Body of pancreas (tissue), 4 donors: ENCODE measurements at regions not wholly inside any gene's neighbourhood (a gene's known extent, or its start where the extent isn't known, plus 50 kb on each side); places are given as distances from the start of the nearest gene placed in this dataset.

Experiments used
- ATAC-seq: fragments of 150-250 bp; one replicate; pipeline ENCODE4 v1.9.1; 2016
- DNase-seq, 4 donors: peaks; one replicate each; pipeline ENCODE4 v3.0.0-alpha.2; 2019
- H3K27ac ChIP-seq, 4 donors: fragments of 200-600 bp; sonication (generic); 1 replicate in 3 of 4; 2 replicates in 1 of 4; pipeline versions ENCODE4 v1.5.1 to v1.6.1; 2016 to 2019; ENCODE audit warnings: mild to moderate bottlenecking in 1 of 4, mixed read lengths in 1 of 4, moderate library complexity in 1 of 4
- H3K27me3 ChIP-seq, 2 donors: fragments of 200-600 bp; sonication (generic); one replicate each; pipeline ENCODE4 v1.6.0; 2016; ENCODE audit warnings: mild to moderate bottlenecking in 1 of 2
- H3K36me3 ChIP-seq, 2 donors: fragments of 200-600 bp; sonication (generic); replicated peaks in 1 of 2; 2 replicates each; pipeline ENCODE4 v1.5.1; 2016; ENCODE audit warnings: low read depth in 2 of 2; ENCODE audit not compliant: insufficient read depth in 1 of 2
- H3K4me1 ChIP-seq: fragments of 200-600 bp; sonication (generic); one replicate; pipeline ENCODE4 v1.6.0; 2016
- H3K4me3 ChIP-seq, 2 donors: fragments of 200-600 bp; sonication (generic); 1 replicate in 1 of 2; 2 replicates in 1 of 2; pipeline ENCODE4 v1.5.1; 2016 to 2019
- H3K9me3 ChIP-seq, 3 donors: fragments of 200-600 bp; sonication (generic); 1 replicate in 2 of 3; 2 replicates in 1 of 3; pipeline ENCODE4 v1.5.1; 2016
- CTCF ChIP-seq, 7 experiments: fragments of 450-650 bp in 4 of 7; fragments of 200-600 bp in 3 of 7; sonication (generic) in 3 of 7; IDR thresholded peaks; one replicate each; pipeline ENCODE4 v1.5.1; 2016 to 2019; ENCODE audit warnings: antibody characterized with exemption in 7 of 7
- POLR2A ChIP-seq, 3 donors: fragments of 450-650 bp; IDR thresholded peaks; one replicate each; pipeline ENCODE4 v1.6.1; 2016; ENCODE audit warnings: antibody characterized with exemption in 3 of 3, mild to moderate bottlenecking in 2 of 3
- WGBS, 2 donors: methylation state at CpG; one replicate each; pipeline ENCODE4 v1.1.5; 2017; 5-methylcytosine and 5-hydroxymethylcytosine counted together
- intact Hi-C: fragments of 100-400 bp; cut with DNase I; formaldehyde crosslinking; loops from one replicate; pipeline ENCODE4 v1.15.1; 2023

GRCh38 chr10:88154596-88155250, 291.3 kb downstream of the PTEN start:
- intact Hi-C loops = no loop called here
- no peak for TF ChIP-seq POLR2A (IDR thresholded peaks at IDR 0.05)
- TF ChIP-seq CTCF (IDR thresholded peaks at IDR 0.05) = no peak
- ATAC-seq = no peak

GRCh38 chr10:88156341-88156740, 292.9 kb downstream of the PTEN start:
- DNase-seq (no peak), ATAC-seq (no peak)
- H3K27me3 ChIP-seq = no peaks in the 10 kb centered on the region
- H3K36me3 ChIP-seq = no peaks in the 10 kb centered on the region
- peaks cover 4% of the 10 kb centered on the region for H3K4me1 ChIP-seq
- no peak overlapping the region for H3K27ac ChIP-seq
- H3K4me3 ChIP-seq = no peak overlapping the region
- WGBS, 2 donors = 94 to 100% methylated on average over 1 of the region's 1 CpG
- intact Hi-C loops = no loop called here
- no peak for TF ChIP-seq POLR2A (IDR thresholded peaks at IDR 0.05)
- no peak for TF ChIP-seq CTCF (IDR thresholded peaks at IDR 0.05)
- no peaks in the 10 kb centered on the region for H3K9me3 ChIP-seq

More at GRCh38 chr10:88154596-88155250, 291.3 kb downstream of the PTEN start:
- no peaks in the 10 kb centered on the region for H3K27me3 ChIP-seq
- peaks cover 4% of the 10 kb centered on the region for H3K4me1 ChIP-seq
- WGBS, 2 donors = 76 to 83% methylated on average over 6 of the region's 6 CpGs
- H3K4me3 ChIP-seq = no peak overlapping the region
- H3K36me3 ChIP-seq = no peaks in the 10 kb centered on the region
- no peaks in the 10 kb centered on the region for H3K9me3 ChIP-seq
- no peak for DNase-seq
- no peak overlapping the region for H3K27ac ChIP-seq

GRCh38 chr10:88157981-88158465, 294.6 kb downstream of the PTEN start:
- TF ChIP-seq POLR2A (IDR thresholded peaks at IDR 0.05) = no peak
- no peak for TF ChIP-seq CTCF (IDR thresholded peaks at IDR 0.05)

GRCh38 chr10:88158526-88159122, 295.2 kb downstream of the PTEN start:
- intact Hi-C loops = no loop called here

More at GRCh38 chr10:88157981-88158465, 294.6 kb downstream of the PTEN start:
- no peak overlapping the region for H3K4me3 ChIP-seq
- no peaks in the 10 kb centered on the region for H3K27me3 ChIP-seq
- peaks cover 4% of the 10 kb centered on the region for H3K4me1 ChIP-seq
- intact Hi-C loops = no loop called here
- WGBS, 2 donors = 45 to 48% methylated on average over 2 of the region's 2 CpGs
- H3K27ac ChIP-seq = no peak overlapping the region
- no peaks in the 10 kb centered on the region for H3K36me3 ChIP-seq
- ATAC-seq (peak; percentile 55), DNase-seq (no peak)
- H3K9me3 ChIP-seq = no peaks in the 10 kb centered on the region

More at GRCh38 chr10:88158526-88159122, 295.2 kb downstream of the PTEN start:
- DNase-seq = no peak
- H3K9me3 ChIP-seq = no peaks in the 10 kb centered on the region
- H3K27ac ChIP-seq = no peak overlapping the region
- 65 to 67% methylated on average over 3 of the region's 3 CpGs for WGBS, 2 donors
- no peaks in the 10 kb centered on the region for H3K36me3 ChIP-seq
- ATAC-seq = no peak
- H3K4me1 ChIP-seq = peaks cover 4% of the 10 kb centered on the region
- TF ChIP-seq POLR2A (IDR thresholded peaks at IDR 0.05) = no peak
- TF ChIP-seq CTCF (IDR thresholded peaks at IDR 0.05) = no peak
- H3K27me3 ChIP-seq = no peaks in the 10 kb centered on the region
- H3K4me3 ChIP-seq = no peak overlapping the region
